GM23248 (cell line): ENCODE measurements at regions not wholly inside any gene's neighbourhood (a gene's known extent, or its start where the extent isn't known, plus 50 kb on each side); places are given as distances from the start of the nearest gene placed in this dataset.

Experiments
- DNase-seq: peaks from one replicate; pipeline ENCODE4 v3.0.0-alpha.2; 2015
- H2AFZ ChIP-seq: fragments of 200-600 bp; sonication (generic); 2 replicates; pipeline ENCODE4 v1.6.1; 2016; ENCODE audit warnings: antibody characterized with exemption
- H3F3A ChIP-seq: fragments of 200-600 bp; sonication (generic); 2 replicates; pipeline ENCODE4 v1.6.1; 2016; ENCODE audit warnings: mild to moderate bottlenecking, antibody characterized with exemption, mixed run types; ENCODE audit not compliant: insufficient read depth
- H3K27ac ChIP-seq: fragments of 200-600 bp; sonication (generic); 2 replicates; pipeline ENCODE4 v1.5.1; 2016; ENCODE audit warnings: mild to moderate bottlenecking
- H3K27me3 ChIP-seq: fragments of 200-600 bp; sonication (generic); replicated peaks from 2 replicates; pipeline ENCODE4 v1.6.1; 2016; ENCODE audit warnings: mild to moderate bottlenecking; ENCODE audit not compliant: insufficient read depth
- H3K36me3 ChIP-seq: fragments of 200-600 bp; sonication (generic); 2 replicates; pipeline ENCODE4 v1.6.1; 2016; ENCODE audit warnings: low read depth, mild to moderate bottlenecking
- H3K4me1 ChIP-seq: fragments of 200-600 bp; sonication (generic); 2 replicates; pipeline ENCODE4 v1.6.1; 2016; ENCODE audit warnings: mild to moderate bottlenecking; ENCODE audit not compliant: insufficient read depth
- H3K4me2 ChIP-seq: fragments of 200-600 bp; sonication (generic); one replicate; pipeline ENCODE4 v1.6.1; 2016; ENCODE audit warnings: mild to moderate bottlenecking; ENCODE audit not compliant: unreplicated experiment
- H3K4me3 ChIP-seq: fragments of 200-600 bp; sonication (generic); 2 replicates; pipeline ENCODE4 v1.5.1; 2016; ENCODE audit warnings: mild to moderate bottlenecking
- H3K79me2 ChIP-seq: fragments of 200-600 bp; sonication (generic); 2 replicates; pipeline ENCODE4 v1.6.1; 2016; ENCODE audit warnings: mild to moderate bottlenecking; ENCODE audit not compliant: insufficient read depth
- H3K9ac ChIP-seq: fragments of 200-600 bp; sonication (generic); 2 replicates; pipeline ENCODE4 v1.6.1; 2016; ENCODE audit warnings: mild to moderate bottlenecking
- H3K9me2 ChIP-seq: fragments of 200-600 bp; sonication (generic); 2 replicates; pipeline ENCODE4 v1.6.1; 2016; ENCODE audit warnings: mixed run types, mild to moderate bottlenecking, moderate library complexity; ENCODE audit not compliant: insufficient read depth
- H3K9me3 ChIP-seq: fragments of 200-600 bp; sonication (generic); one replicate; pipeline ENCODE4 v1.6.1; 2017; ENCODE audit warnings: low read depth
- H4K20me1 ChIP-seq: fragments of 200-600 bp; sonication (generic); 2 replicates; pipeline ENCODE4 v1.6.0; 2016; ENCODE audit not compliant: insufficient read depth
- EZH2 ChIP-seq: fragments of 200-600 bp; sonication (generic); IDR thresholded peaks from 2 replicates; pipeline ENCODE4 v1.6.1; 2018; ENCODE audit warnings: antibody characterized with exemption, mild to moderate bottlenecking; ENCODE audit not compliant: insufficient read depth, poor library complexity, severe bottlenecking
- EZH2phosphoT487 ChIP-seq: fragments of 200-600 bp; sonication (generic); IDR thresholded peaks from 2 replicates; pipeline ENCODE4 v1.6.1; 2018; ENCODE audit warnings: antibody characterized with exemption, moderate library complexity, mild to moderate bottlenecking, low read depth; ENCODE audit not compliant: insufficient read depth
- WGBS, 2 experiments: methylation state at CpG; one replicate each; pipeline ENCODE4 v1.1.6; 2015 to 2017; ENCODE audit warnings: low lambda C conversion rate in 2 of 2, low coverage in 1 of 2; ENCODE audit errors: missing lambda C conversion rate in 2 of 2; 5-methylcytosine and 5-hydroxymethylcytosine counted together
- in situ Hi-C: fragments of 300-500 bp; cut with MboI; formaldehyde crosslinking; loops from 2 replicates; pipeline ENCODE4 v1.15.0; 2020

DNA sequence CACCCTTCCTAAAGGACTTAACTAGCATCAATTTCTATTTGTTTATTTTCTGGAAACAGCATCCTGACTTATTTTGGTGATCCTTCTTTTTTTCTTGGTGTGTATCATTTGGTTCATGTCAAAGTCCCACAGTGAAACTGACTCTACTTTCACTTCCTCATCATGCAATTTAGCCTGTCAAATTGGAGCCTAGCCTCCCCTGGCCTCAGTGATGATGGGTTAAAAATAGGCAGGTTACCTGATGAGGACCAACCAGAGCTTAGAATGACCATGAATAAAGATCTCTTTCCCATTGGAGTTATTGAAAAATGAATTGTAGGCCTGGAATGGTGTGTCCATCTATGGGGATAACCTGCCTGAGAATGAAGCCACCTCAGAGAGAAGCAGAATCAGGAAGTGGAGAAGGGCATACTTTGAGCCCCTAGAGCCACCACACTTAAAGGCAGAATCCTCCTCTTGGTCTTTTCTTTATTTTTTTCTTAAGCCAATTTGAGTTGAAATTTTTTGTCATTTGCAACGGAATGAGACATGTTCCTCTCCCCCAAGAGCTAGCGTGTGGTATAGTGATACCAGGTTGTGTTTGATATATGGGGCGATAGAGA is 105.6 kb downstream of the BTBD3 start:
- WGBS, 2 experiments, result 19 to 28% methylated on average over 3 of the region's 3 CpGs
- H3K9me2 ChIP-seq, result no peaks in the 10 kb centered on the region
- H3K79me2 ChIP-seq, result no peaks in the 10 kb centered on the region
- in situ Hi-C loops, result no loop called here
- H3K36me3 ChIP-seq, result no peaks in the 10 kb centered on the region
- H3K4me1 ChIP-seq, result no peaks in the 10 kb centered on the region
- no peak overlapping the region for H3K4me3 ChIP-seq
- no peaks in the 10 kb centered on the region for H4K20me1 ChIP-seq
- DNase-seq, result no peak
- no peak overlapping the region for H3K4me2 ChIP-seq
- H3K9ac ChIP-seq, result no peak overlapping the region
- no peaks in the 10 kb centered on the region for H3K9me3 ChIP-seq
- TF ChIP-seq EZH2, result no peak
- TF ChIP-seq EZH2phosphoT487, result no peak
- no peak overlapping the region for H3K27ac ChIP-seq
- H3K27me3 ChIP-seq, result no peaks in the 10 kb centered on the region; the same call in 1 of the 2 replicates
- no peak overlapping the region for H2AFZ ChIP-seq
- no peaks in the 10 kb centered on the region for H3F3A ChIP-seq

DNA sequence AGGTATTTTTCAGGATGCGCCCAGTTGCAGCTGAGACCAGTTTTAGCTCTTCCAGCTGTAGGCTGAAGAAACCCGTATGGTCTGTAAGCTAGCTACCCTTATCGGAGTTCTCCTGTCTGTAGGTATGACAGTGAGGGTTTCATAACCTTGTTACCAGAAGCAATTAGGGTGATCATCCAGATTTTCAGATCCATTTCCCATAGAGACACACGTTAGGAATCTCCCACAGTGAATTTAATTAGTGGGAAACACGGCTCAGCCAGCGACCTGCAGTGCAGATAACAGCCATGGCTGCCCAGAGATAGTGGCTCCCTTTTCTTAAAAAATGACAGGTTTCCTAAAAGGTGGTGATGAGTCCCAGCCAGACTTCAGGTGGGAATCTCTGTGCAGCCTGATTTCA is 111.1 kb downstream of the BTBD3 start:
- DNase-seq, result no peak
- H3K79me2 ChIP-seq, result no peaks in the 10 kb centered on the region
- 37 to 38% methylated on average over 6 of the region's 6 CpGs for WGBS, 2 experiments

DNA sequence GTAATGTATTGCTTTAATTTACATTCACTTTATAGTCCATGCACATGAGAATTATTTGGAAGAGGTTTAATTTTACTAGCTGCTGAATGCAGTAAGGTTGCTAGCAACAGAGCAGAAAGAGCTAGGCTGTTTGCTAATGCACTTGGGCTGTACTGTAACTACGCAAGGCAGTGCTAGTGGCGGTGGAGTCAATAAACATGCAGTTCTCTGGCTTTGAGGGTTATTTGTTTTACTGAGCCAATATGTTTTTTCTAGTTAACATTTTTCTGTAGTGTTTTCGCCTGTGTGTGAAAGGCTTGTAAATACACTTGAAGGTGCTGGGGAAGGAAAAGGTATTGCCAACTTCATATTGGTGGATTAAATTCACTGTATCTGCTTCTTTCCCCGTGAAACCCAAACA is 112.8 kb downstream of the BTBD3 start:
- no peak overlapping the region for H3K4me2 ChIP-seq

More for the DNA sequence above, 111.1 kb downstream of the BTBD3 start:
- in situ Hi-C loops, result no loop called here
- Histone ChIP-seq H3K4me1 (no peaks in the 10 kb centered on the region), H3K9ac (no peak overlapping the region), H3K36me3 (no peaks in the 10 kb centered on the region), H3K27ac (no peak overlapping the region), H3K9me3 (no peaks in the 10 kb centered on the region), H4K20me1 (no peaks in the 10 kb centered on the region), H3K9me2 (no peaks in the 10 kb centered on the region), H3K4me2 (no peak overlapping the region), H3K4me3 (no peak overlapping the region), H2AFZ (no peak overlapping the region), H3K27me3 (no peaks in the 10 kb centered on the region), H3F3A (no peaks in the 10 kb centered on the region)
- no peak for TF ChIP-seq EZH2
- TF ChIP-seq EZH2phosphoT487, result no peak

DNA sequence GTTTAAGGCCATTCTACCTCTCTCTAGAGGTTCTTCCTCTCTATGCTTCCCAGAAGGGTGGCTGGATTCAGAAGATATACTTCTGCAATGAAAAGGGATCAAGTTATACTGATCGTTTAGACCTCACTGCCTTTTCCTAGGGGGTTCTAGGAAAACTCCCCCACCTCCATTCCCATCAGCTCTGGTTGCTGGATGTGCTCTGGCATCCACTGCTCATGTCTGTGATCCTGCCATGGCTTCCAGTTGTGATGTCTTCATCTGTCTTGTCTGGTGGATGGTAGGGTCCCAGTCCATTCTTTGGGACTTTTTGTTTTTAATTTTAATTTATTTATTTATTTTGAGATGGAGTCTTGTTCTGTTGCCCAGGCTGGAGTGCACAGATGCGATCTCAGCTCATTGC is 118.4 kb downstream of the BTBD3 start:
- Histone ChIP-seq H3K36me3 (no peaks in the 10 kb centered on the region), H3K9me3 (no peaks in the 10 kb centered on the region), H3K27me3 (no peaks in the 10 kb centered on the region), H3K9ac (no peak overlapping the region), H3K4me2 (no peak overlapping the region), H3K4me3 (no peak overlapping the region), H3F3A (no peaks in the 10 kb centered on the region), H3K9me2 (no peaks in the 10 kb centered on the region), H3K4me1 (no peaks in the 10 kb centered on the region), H4K20me1 (no peaks in the 10 kb centered on the region), H3K27ac (no peak overlapping the region), H3K79me2 (no peaks in the 10 kb centered on the region), H2AFZ (no peak overlapping the region)
- no peak for DNase-seq
- 4 to 14% methylated on average over 2 of the region's 2 CpGs for WGBS, 2 experiments
- no peak for TF ChIP-seq EZH2
- TF ChIP-seq EZH2phosphoT487, result no peak
- in situ Hi-C loops, result no loop called here

More for the DNA sequence above, 112.8 kb downstream of the BTBD3 start:
- H3F3A ChIP-seq, result no peaks in the 10 kb centered on the region
- H4K20me1 ChIP-seq, result no peaks in the 10 kb centered on the region
- H3K27me3 ChIP-seq, result no peaks in the 10 kb centered on the region
- no peaks in the 10 kb centered on the region for H3K79me2 ChIP-seq
- H2AFZ ChIP-seq, result no peak overlapping the region
- no peak for TF ChIP-seq EZH2
- no peak for TF ChIP-seq EZH2phosphoT487
- no peak overlapping the region for H3K4me3 ChIP-seq
- no peak overlapping the region for H3K9ac ChIP-seq
- in situ Hi-C loops, result no loop called here
- no peaks in the 10 kb centered on the region for H3K9me2 ChIP-seq
- DNase-seq, result no peak
- H3K4me1 ChIP-seq, result no peaks in the 10 kb centered on the region
- no peaks in the 10 kb centered on the region for H3K9me3 ChIP-seq
- H3K27ac ChIP-seq, result no peak overlapping the region
- 35 to 40% methylated on average over 4 of the region's 4 CpGs for WGBS, 2 experiments
- H3K36me3 ChIP-seq, result no peaks in the 10 kb centered on the region

DNA sequence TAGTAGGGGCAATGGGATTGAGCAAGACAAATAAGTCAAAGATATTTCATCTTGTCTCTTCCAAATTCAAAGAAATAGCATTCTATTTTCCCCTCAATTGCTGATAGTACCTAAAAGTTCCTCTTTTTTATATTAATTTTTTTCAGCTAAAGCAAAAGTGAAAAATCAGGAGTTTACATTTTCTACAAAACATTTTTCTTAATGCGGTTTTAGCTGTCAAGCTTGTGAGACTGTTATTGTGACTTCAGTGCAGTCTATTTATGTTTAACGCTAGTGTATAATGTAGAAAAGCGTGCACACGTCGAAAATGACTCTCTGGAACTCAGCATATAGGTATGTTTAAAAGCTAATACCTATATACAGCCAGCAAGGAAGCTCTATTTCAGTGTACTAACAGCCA is 119.8 kb downstream of the BTBD3 start:
- Histone ChIP-seq H3K4me1 (no peaks in the 10 kb centered on the region), H3K36me3 (no peaks in the 10 kb centered on the region), H3F3A (no peaks in the 10 kb centered on the region), H3K4me2 (no peak overlapping the region), H4K20me1 (no peaks in the 10 kb centered on the region), H3K9me2 (no peaks in the 10 kb centered on the region), H3K9me3 (no peaks in the 10 kb centered on the region), H2AFZ (no peak overlapping the region), H3K79me2 (no peaks in the 10 kb centered on the region), H3K27me3 (no peaks in the 10 kb centered on the region), H3K27ac (no peak overlapping the region), H3K4me3 (no peak overlapping the region), H3K9ac (no peak overlapping the region)
- in situ Hi-C loops, result no loop called here
- TF ChIP-seq EZH2phosphoT487 (no peak), EZH2 (no peak)
- 18 to 19% methylated on average over 5 of the region's 5 CpGs for WGBS, 2 experiments
- DNase-seq, result no peak
